Epithelial cell of prostate (primary cell): ENCODE measurements at regions not wholly inside any gene's neighbourhood (a gene's known extent, or its start where the extent isn't known, plus 50 kb on each side); places are given as distances from the start of the nearest gene placed in this dataset.
"Not testable (repeated sequence)": the region's sequence is repeated elsewhere in the genome, so short reads cannot be mapped to it uniquely, and the experiment has no call there.

Source experiments
- DNase-seq: peaks from one replicate; pipeline ENCODE4 v3.0.0-alpha.2; 2011; ENCODE audit warnings: low read depth, low spot score
- H3K27ac ChIP-seq: fragments of 450-650 bp; 2 replicates; pipeline ENCODE4 v1.5.1; 2017; ENCODE audit warnings: mild to moderate bottlenecking

- no peak overlapping the region for H3K27ac ChIP-seq
- DNase-seq: no peak
These were observed 121.6 kb upstream of the KIF2A start for GRCh38 chr5:62184444-62184843.

- no peak overlapping the region for H3K27ac ChIP-seq
- no peak for DNase-seq
These were observed 115.8 kb upstream of the KIF2A start for GRCh38 chr5:62190173-62190572.

GRCh38 chr5:62190931-62191330, 115.1 kb upstream of the KIF2A start:
- H3K27ac ChIP-seq: no peak overlapping the region
- DNase-seq: no peak

DNA sequence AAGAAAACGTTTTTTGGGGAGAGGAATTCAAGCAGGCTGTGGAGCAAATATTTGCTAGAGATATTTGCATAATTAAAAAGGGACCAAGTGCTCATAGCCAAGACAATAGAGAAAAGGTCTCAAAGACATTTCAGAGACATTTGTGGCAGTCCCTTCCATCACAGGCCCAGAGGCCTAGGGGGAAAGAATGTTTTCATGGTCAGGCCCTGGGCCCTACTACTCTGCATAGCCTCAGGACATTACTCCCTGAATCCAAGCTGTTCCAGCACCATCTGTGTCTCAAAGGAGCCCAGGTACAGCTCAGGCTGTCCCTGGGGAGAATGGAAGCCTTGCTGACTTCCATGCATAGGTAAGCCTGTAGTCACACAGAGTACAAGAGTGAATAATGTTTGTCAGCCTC, 113.0 kb upstream of the KIF2A start:
- no peak overlapping the region for H3K27ac ChIP-seq

GRCh38 chr5:62196532-62196931, 109.5 kb upstream of the KIF2A start:
- H3K27ac ChIP-seq, DNase-seq: not testable (repeated sequence)

More for the DNA sequence above, 113.0 kb upstream of the KIF2A start:
- DNase-seq: no peak

- DNase-seq: no peak
- no peak overlapping the region for H3K27ac ChIP-seq
These were observed 108.3 kb upstream of the KIF2A start for GRCh38 chr5:62197697-62198096.

- no peak for DNase-seq
- H3K27ac ChIP-seq: no peak overlapping the region
These were observed 107.6 kb upstream of the KIF2A start for GRCh38 chr5:62198421-62198820.

DNA sequence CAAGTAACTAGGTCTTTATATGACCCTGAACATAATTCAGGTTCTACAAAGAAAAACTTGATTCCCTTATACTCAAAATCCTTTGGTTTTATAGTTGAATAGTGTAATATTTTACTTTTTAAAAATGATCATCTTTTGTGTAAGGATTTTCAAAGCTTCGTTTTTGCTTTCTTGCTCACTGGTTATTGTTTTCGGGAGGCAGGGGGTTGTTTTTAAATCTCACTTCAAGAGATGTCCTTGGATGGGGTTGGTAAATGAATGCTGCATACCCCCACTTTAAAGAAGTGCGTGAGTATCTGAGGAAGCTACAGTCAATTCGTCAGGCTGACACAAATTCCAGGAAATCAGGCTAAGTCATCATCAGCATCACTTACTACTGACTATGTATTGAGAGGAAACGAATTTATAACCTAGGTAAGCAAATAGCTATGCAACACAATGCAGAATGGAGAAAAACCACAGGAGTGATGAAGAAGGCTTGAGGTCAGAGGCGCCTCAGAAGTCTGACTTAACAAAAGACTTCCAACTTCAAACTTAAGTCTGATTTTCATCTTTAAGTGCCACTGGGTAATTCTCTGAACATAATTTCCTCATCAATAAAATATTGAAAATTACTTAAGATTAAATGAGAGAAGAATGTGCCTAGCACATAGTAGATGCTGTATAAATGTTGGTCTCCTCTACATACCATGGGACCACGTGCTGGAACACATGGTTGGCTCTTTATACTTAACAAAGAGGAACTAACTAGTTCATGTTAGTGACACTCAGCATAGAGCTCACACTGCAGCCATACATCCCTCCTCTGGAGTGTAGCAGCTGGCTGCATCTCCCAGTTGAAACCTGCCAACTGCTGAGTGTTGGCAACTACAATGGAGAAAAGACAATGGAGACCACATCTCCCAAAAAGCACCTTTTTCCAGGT, 106.0 kb upstream of the KIF2A start:
- H3K27ac ChIP-seq: no peak overlapping the region
- no peak for DNase-seq

DNA sequence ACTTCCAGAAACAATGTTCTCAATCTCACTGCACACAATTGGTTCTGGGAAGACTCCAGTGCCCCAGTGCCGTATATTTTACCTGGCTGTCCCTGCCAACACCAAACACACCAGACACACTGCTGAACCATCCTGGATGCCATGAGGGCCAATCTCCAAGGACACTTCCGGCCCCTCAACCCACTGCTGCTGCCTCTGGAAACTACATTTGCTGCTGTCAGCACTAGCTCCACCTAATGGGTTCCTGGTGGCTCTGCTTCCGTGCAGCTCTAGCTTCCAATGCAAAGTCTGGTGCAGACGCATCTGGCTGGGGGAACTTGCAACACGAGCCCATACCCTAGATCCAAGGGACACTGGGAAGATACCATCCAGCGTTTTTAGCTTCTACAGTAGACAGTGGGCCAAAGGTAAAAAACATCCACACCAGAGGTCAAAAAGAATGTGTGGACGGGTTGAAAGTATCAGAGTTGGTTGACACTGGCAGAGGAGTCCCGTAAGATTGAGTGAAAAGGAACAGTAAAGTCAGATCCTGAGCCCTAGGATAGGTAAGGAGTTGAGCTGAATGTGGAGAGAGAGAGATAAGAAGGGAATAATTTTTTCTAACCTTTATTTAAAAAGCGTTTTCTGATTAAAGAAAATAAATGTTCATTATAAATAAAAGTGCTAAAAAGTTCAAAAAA, 99.7 kb upstream of the KIF2A start:
- no peak for DNase-seq
- no peak overlapping the region for H3K27ac ChIP-seq

- H3K27ac ChIP-seq: no peak overlapping the region
- DNase-seq: no peak
These were observed 97.7 kb upstream of the KIF2A start for GRCh38 chr5:62208218-62208852.

GRCh38 chr5:62211405-62211804, 94.6 kb upstream of the KIF2A start:
- no peak for DNase-seq
- no peak overlapping the region for H3K27ac ChIP-seq

DNA sequence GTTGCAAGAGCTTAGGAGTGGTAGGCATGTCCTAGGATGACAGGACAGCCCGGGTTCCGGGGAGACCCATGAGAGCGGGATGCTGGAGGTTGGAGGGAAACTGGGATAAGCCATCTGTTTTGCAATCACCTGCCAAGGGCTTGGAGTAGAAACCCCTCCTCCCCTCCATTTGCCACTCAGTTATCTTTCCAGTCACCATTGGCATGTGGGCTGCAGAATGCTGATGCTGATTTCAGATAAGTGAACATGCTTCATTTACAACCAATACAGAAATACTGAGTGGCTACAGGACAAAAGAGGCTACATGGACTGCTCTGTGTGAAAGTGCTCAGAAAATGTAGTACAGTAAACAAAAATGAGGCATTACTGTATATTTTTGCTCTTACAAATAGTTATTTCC, 93.4 kb upstream of the KIF2A start:
- DNase-seq: no peak
- no peak overlapping the region for H3K27ac ChIP-seq

GRCh38 chr5:62214701-62215100, 91.3 kb upstream of the KIF2A start:
- DNase-seq: peak; percentile 70
- H3K27ac ChIP-seq: peak overlapping the region; percentile 45

DNA sequence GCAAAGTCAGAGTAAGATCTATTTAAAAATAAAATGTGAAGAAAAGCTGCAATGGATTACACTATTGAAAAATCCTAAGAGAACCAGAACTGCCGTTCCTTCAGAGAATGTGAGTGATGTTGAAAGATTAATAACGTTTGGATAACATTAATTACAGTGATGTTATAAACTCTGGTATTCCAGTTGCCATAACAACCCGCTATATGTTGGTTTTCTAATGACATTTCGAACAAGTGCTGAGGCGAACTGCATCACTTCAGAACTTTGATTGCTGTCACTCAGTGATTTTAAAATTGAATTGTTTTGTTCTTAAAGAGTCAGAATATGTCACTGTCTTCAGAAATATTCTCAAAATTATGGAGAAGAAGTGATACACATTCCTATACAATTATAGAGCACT, 89.4 kb upstream of the KIF2A start:
- DNase-seq, H3K27ac ChIP-seq: not testable (repeated sequence)

- DNase-seq, H3K27ac ChIP-seq: not testable (repeated sequence)
These were observed 88.9 kb upstream of the KIF2A start for GRCh38 chr5:62217095-62217494.

DNA sequence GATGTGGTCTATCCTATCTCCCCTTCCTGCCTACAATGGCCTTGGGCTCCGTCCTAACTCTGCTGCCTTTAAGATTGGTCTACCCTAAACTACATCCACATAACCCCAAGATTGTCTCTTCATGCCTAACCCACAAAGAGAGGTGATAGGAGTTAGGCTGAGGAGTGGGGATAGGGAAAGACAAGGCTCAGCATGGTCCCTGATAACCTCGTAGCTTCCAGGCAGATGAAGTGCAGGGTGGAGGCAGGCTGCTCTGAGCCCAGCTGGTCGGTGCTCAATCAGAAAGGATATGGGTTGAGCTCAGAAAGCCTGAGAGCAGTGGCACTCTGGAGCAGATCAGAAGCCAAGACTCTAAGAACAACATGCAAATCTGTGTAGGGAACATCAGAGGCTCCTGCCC, 87.1 kb upstream of the KIF2A start:
- not testable (repeated sequence) for H3K27ac ChIP-seq, DNase-seq

GRCh38 chr5:62221881-62222280, 84.1 kb upstream of the KIF2A start:
- not testable (repeated sequence) for H3K27ac ChIP-seq, DNase-seq

- not testable (repeated sequence) for H3K27ac ChIP-seq, DNase-seq
These were observed 83.7 kb upstream of the KIF2A start for GRCh38 chr5:62222305-62222704.

- DNase-seq, H3K27ac ChIP-seq: not testable (repeated sequence)
These were observed 82.7 kb upstream of the KIF2A start for GRCh38 chr5:62223312-62223670.

DNA sequence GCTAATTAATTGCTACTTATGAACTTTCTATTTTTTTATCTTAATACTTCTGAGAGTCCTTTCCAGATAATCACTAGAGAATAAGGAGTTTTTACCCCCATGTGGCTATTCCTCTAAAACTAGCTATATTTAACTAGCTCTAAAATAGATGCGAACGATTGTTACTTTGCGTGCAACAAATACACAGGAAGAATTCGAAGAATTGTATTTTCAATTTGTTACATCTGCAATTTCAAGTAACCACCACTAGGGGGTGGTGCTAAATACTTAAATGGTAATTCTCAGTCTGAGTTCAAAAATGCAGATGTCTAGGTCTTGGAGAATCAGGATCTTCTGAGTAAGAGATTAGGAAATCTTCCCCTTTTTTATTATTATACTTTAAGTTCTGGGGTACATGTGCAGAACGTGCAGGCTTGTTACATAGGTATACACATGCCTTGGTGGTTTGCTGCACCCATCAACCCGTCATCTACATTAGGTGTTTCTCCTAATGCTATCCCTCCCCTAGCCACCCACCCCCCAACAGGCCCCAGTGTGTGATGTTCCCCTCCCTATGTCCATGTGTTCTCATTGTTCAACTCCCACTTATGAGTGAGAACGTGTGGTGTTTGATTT, 80.9 kb upstream of the KIF2A start:
- H3K27ac ChIP-seq, DNase-seq: not testable (repeated sequence)
